Activated B cell treated with CpG ODN at 0.5 μM for 24 hours (primary cell): ENCODE measurements at regions not wholly inside any gene's neighbourhood (a gene's known extent, or its start where the extent isn't known, plus 50 kb on each side); places are given as distances from the start of the nearest gene placed in this dataset.

Experiments used
- ATAC-seq: fragments of 200-7000 bp; cut with Tn5 transposase; one replicate; pipeline ENCODE4 v1.10.0; 2021; ENCODE audit warnings: low read depth, mild to moderate bottlenecking, moderate library complexity
- CTCF ChIA-PET: fragments of 350-600 bp; sonication (Branson Sonifier 250); formaldehyde crosslinking; loops from one replicate; lab custom pipeline; 2021; ENCODE audit warnings: antibody characterized with exemption; lab: Charles Lee
- POLR2A ChIA-PET: fragments of 350-600 bp; sonication (Branson Sonifier 250); formaldehyde crosslinking; loops from one replicate; lab custom pipeline; 2021; ENCODE audit warnings: antibody characterized with exemption; lab: Charles Lee
- DNase-seq: peaks from one replicate; pipeline ENCODE4 v3.0.0; 2022
- H3K27ac Mint-ChIP-seq: one replicate; pipeline ENCODE4 v1.8.0; 2020; ENCODE audit warnings: mixed read lengths
- H3K27me3 Mint-ChIP-seq: one replicate; pipeline ENCODE4 v1.8.0; 2021; ENCODE audit warnings: mixed read lengths
- H3K36me3 Mint-ChIP-seq: one replicate; pipeline ENCODE4 v1.8.0; 2021; ENCODE audit warnings: low read depth, mixed read lengths
- H3K4me1 Mint-ChIP-seq: one replicate; pipeline ENCODE4 v1.8.0; 2021; ENCODE audit warnings: mixed read lengths
- H3K4me3 Mint-ChIP-seq: one replicate; pipeline ENCODE4 v1.8.0; 2020; ENCODE audit warnings: mild to moderate bottlenecking, mixed read lengths
- H3K9me3 Mint-ChIP-seq: one replicate; pipeline ENCODE4 v1.8.0; 2020; ENCODE audit warnings: mixed read lengths
- CTCF ChIP-seq: fragments of 200-600 bp; IDR thresholded peaks from one replicate; pipeline ENCODE4 v1.8.0; 2022; ENCODE audit warnings: antibody characterized with exemption, mild to moderate bottlenecking
- intact Hi-C: fragments of 100-400 bp; cut with micrococcal nuclease; formaldehyde crosslinking; loops from one replicate; pipeline ENCODE4 v1.15.1; 2024

- intact Hi-C loops: no loop called here
- CTCF ChIA-PET: no interaction called here
These were observed 78.6 kb upstream of the CLMP start for GRCh38 chr11:123273616-123274015.

GRCh38 chr11:123272565-123272964 is 77.5 kb upstream of the CLMP start:
- CTCF ChIA-PET: no interaction called here
- H3K9me3 Mint-ChIP-seq: no peaks in the 10 kb centered on the region
- DNase-seq: no peak
- H3K36me3 Mint-ChIP-seq: no peaks in the 10 kb centered on the region
- no peak for ATAC-seq
- H3K4me3 Mint-ChIP-seq: no peak overlapping the region
- POLR2A ChIA-PET: no interaction called here
- H3K4me1 Mint-ChIP-seq: no peaks in the 10 kb centered on the region
- H3K27ac Mint-ChIP-seq: no peak overlapping the region
- H3K27me3 Mint-ChIP-seq: peaks cover 2% of the 10 kb centered on the region
- TF ChIP-seq CTCF: no peak
- intact Hi-C loops: no loop called here

More at GRCh38 chr11:123273616-123274015, 78.6 kb upstream of the CLMP start:
- Mint-ChIP-seq H3K4me1 (no peaks in the 10 kb centered on the region), H3K27me3 (peaks cover 2% of the 10 kb centered on the region), H3K9me3 (no peaks in the 10 kb centered on the region), H3K36me3 (no peaks in the 10 kb centered on the region), H3K4me3 (no peak overlapping the region), H3K27ac (no peak overlapping the region)
- ATAC-seq: no peak
- no peak for DNase-seq
- POLR2A ChIA-PET: no interaction called here
- TF ChIP-seq CTCF: no peak

- POLR2A ChIA-PET: no interaction called here
- TF ChIP-seq CTCF: no peak
These were observed 73.1 kb upstream of the CLMP start for GRCh38 chr11:123268156-123268555.

GRCh38 chr11:123265951-123266350 is 70.9 kb upstream of the CLMP start:
- no peak for TF ChIP-seq CTCF
- peaks cover 6% of the 10 kb centered on the region for H3K27me3 Mint-ChIP-seq
- DNase-seq (no peak), ATAC-seq (no peak)
- peaks cover 19% of the 10 kb centered on the region for H3K4me1 Mint-ChIP-seq
- CTCF ChIA-PET: no interaction called here
- intact Hi-C loops: no loop called here
- H3K36me3 Mint-ChIP-seq: no peaks in the 10 kb centered on the region
- POLR2A ChIA-PET: no interaction called here
- no peak overlapping the region for H3K27ac Mint-ChIP-seq
- no peak overlapping the region for H3K4me3 Mint-ChIP-seq
- H3K9me3 Mint-ChIP-seq: peaks cover 2% of the 10 kb centered on the region

More at GRCh38 chr11:123268156-123268555, 73.1 kb upstream of the CLMP start:
- no peak overlapping the region for H3K4me3 Mint-ChIP-seq
- CTCF ChIA-PET: interaction anchor here (1.5 kb wide), 1 partner anchor 21 kb away, joined by 3 read pairs; no protein-coding TSS in a partner anchor
- DNase-seq: no peak
- H3K27me3 Mint-ChIP-seq: peaks cover 2% of the 10 kb centered on the region
- no peaks in the 10 kb centered on the region for H3K36me3 Mint-ChIP-seq
- no peaks in the 10 kb centered on the region for H3K9me3 Mint-ChIP-seq
- no peak for ATAC-seq
- H3K27ac Mint-ChIP-seq: no peak overlapping the region
- peaks cover 12% of the 10 kb centered on the region for H3K4me1 Mint-ChIP-seq
- intact Hi-C loops: no loop called here

- intact Hi-C loops: no loop called here
- H3K27ac Mint-ChIP-seq: no peak overlapping the region
- POLR2A ChIA-PET: no interaction called here
- ATAC-seq: no peak
- peaks cover 19% of the 10 kb centered on the region for H3K4me1 Mint-ChIP-seq
- no peak for DNase-seq
- no peaks in the 10 kb centered on the region for H3K36me3 Mint-ChIP-seq
- no peak for TF ChIP-seq CTCF
- H3K9me3 Mint-ChIP-seq: peaks cover 2% of the 10 kb centered on the region
- H3K27me3 Mint-ChIP-seq: peaks cover 5% of the 10 kb centered on the region
- CTCF ChIA-PET: no interaction called here
- no peak overlapping the region for H3K4me3 Mint-ChIP-seq
These were observed 69.4 kb upstream of the CLMP start for GRCh38 chr11:123264431-123264780.
